Activated CD4-positive, alpha-beta T cell treated with anti-CD3 and anti-CD28 coated beads, Interleukin-2, Interleukin-6, amounts not matched to agents 100 ng/mL and 50 ng/mL, durations not matched to agents 16 hours and 8 hours (primary cell): ENCODE measurements at regions not wholly inside any gene's neighbourhood (a gene's known extent, or its start where the extent isn't known, plus 50 kb on each side); places are given as distances from the start of the nearest gene placed in this dataset.

Source experiments
- DNase-seq: peaks from one replicate; pipeline ENCODE4 v3.0.0-alpha.2; 2020

- DNase-seq: peak; percentile 77
Observed at GRCh38 chr17:79393358-79394052, 217.3 kb downstream of the RBFOX3 start.

GRCh38 chr17:79392598-79392997, 218.3 kb downstream of the RBFOX3 start:
- no peak for DNase-seq

GRCh38 chr17:79391376-79392233, 219.2 kb downstream of the RBFOX3 start:
- DNase-seq: peak; percentile 72

GRCh38 chr17:79389896-79390295, 221.0 kb downstream of the RBFOX3 start:
- no peak for DNase-seq

- DNase-seq: peak; percentile 19
Observed at GRCh38 chr17:79388556-79389295, 222.1 kb downstream of the RBFOX3 start.

- no peak for DNase-seq
Observed at GRCh38 chr17:79387783-79388182, 223.1 kb downstream of the RBFOX3 start.

GRCh38 chr17:79385962-79386563, 224.8 kb downstream of the RBFOX3 start:
- no peak for DNase-seq

GRCh38 chr17:79382313-79382712, 228.5 kb downstream of the RBFOX3 start:
- no peak for DNase-seq

- no peak for DNase-seq
Observed at GRCh38 chr17:79379700-79380445, 231.0 kb downstream of the RBFOX3 start.

GRCh38 chr17:79377230-79377786, 233.5 kb downstream of the RBFOX3 start:
- DNase-seq: no peak

- DNase-seq: no peak
Observed at GRCh38 chr17:79374807-79375206, 236.0 kb downstream of the RBFOX3 start.

GRCh38 chr17:79374087-79374689, 236.7 kb downstream of the RBFOX3 start:
- no peak for DNase-seq

- DNase-seq: no peak
Observed at GRCh38 chr17:79372470-79373238, 238.2 kb downstream of the RBFOX3 start.

- no peak for DNase-seq
Observed at GRCh38 chr17:79371984-79372383, 238.9 kb downstream of the RBFOX3 start.

GRCh38 chr17:79370594-79370993, 240.3 kb downstream of the RBFOX3 start:
- no peak for DNase-seq

GRCh38 chr17:79370126-79370525, 240.7 kb downstream of the RBFOX3 start:
- no peak for DNase-seq

- DNase-seq: no peak
Observed at GRCh38 chr17:79369532-79369931, 241.3 kb downstream of the RBFOX3 start.

- DNase-seq: no peak
Observed at GRCh38 chr17:79369001-79369400, 241.8 kb downstream of the RBFOX3 start.

GRCh38 chr17:79368521-79368920, 242.3 kb downstream of the RBFOX3 start:
- DNase-seq: no peak

GRCh38 chr17:79366988-79367571, 243.8 kb downstream of the RBFOX3 start:
- DNase-seq: no peak
